ENCODE measurements at regions not wholly inside any gene's neighbourhood (a gene's known extent, or its start where the extent isn't known, plus 50 kb on each side); places are given as distances from the start of the nearest gene placed in this dataset.

DNA sequence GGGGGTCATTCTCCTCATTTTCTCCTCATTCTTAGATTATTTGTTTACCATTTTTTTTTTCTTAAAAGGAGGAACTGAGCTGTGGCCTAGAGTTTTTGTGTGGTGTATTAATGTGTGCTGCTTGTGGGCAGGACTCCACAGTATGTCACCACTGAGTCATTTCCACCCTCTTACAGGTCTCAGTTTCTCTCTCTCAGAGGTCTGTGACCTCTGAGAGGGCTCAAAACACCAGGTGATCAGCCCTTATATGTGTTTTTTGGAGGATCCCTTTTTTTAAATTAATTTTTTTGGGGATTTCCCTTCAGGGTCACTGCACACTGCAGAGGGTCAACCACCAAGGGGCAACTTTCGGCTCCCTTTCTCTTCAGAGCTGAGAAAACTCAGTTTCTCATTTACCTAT, 166.4 kb downstream of the SUCNR1 start:
- WGBS (ENCODE audit: extremely low coverage, insufficient read length, low lambda C conversion rate): no CpG with 5 or more reads among the region's 1 CpG
- Histone ChIP-seq H3K4me2 (ENCODE audit: insufficient read depth, insufficient read length, low read length) (no peak overlapping the region), H2BK20ac (ENCODE audit: low read depth, low read length, poor library complexity, severe bottlenecking) (no peak overlapping the region), H3K56ac (ENCODE audit: insufficient read length, low read depth, low read length) (no peak overlapping the region), H3K18ac (ENCODE audit: insufficient read length, low read depth, low read length) (no peak overlapping the region), H2BK15ac (ENCODE audit: low read depth, low read length) (no peak overlapping the region), H4K20me1 (ENCODE audit: control insufficient read depth, insufficient read depth, insufficient read length) (no peaks in the 10 kb centered on the region), H3K27ac (ENCODE audit: insufficient read length, low read depth, low read length) (no peak overlapping the region), H3K9me3 (ENCODE audit: control insufficient read depth, low read depth, low read length) (peaks cover 5% of the 10 kb centered on the region), H3K4me1 (ENCODE audit: insufficient read depth, low read length) (no peaks in the 10 kb centered on the region), H4K8ac (replicated peaks; ENCODE audit: insufficient read length, low read depth, low read length) (no peak overlapping the region), H3K14ac (ENCODE audit: insufficient read depth, low read length) (no peak overlapping the region), H2BK12ac (ENCODE audit: insufficient read length, low read depth, low read length) (no peak overlapping the region), H3K79me1 (ENCODE audit: insufficient read depth, low read depth, low read length, poor library complexity, severe bottlenecking) (no peaks in the 10 kb centered on the region), H2BK5ac (ENCODE audit: insufficient read length, low read length) (no peak overlapping the region), H2AK5ac (ENCODE audit: insufficient read length, low read length) (no peak overlapping the region), H3K4ac (ENCODE audit: low read depth, low read length) (no peak overlapping the region), H4K5ac (ENCODE audit: insufficient read length, low read depth, low read length) (no peak overlapping the region), H3T11ph (ENCODE audit: low read length) (no peak overlapping the region), H3K27me3 (ENCODE audit: insufficient read depth, low read length) (no peaks in the 10 kb centered on the region), H3K23ac (ENCODE audit: insufficient read length, low read depth, low read length) (no peak overlapping the region), H3K9ac (ENCODE audit: extremely low read depth, insufficient read length, low read length) (no peak overlapping the region), H3K23me2 (ENCODE audit: insufficient read length, low read depth, low read length, poor library complexity, severe bottlenecking) (no peaks in the 10 kb centered on the region), H4K91ac (ENCODE audit: insufficient read length, low read depth, low read length) (no peak overlapping the region), H3K79me2 (ENCODE audit: insufficient read depth, low read length) (no peaks in the 10 kb centered on the region), H2BK120ac (ENCODE audit: low read depth, low read length, poor library complexity, severe bottlenecking) (no peak overlapping the region), H2AFZ (ENCODE audit: low read length) (no peak overlapping the region)
- H3K36me3 Mint-ChIP-seq (ENCODE audit: insufficient read depth in 1 of 3, low read depth in 3 of 3): peaks cover 5 to 19% (median 9%) of the 10 kb centered on the region in 3 experiments; a peak in 6 of 7 replicates
- H3K4me1 Mint-ChIP-seq: peaks cover 0 to 4% of the 10 kb centered on the region in 2 experiments; a peak in 1 of 4 replicates
- H3K27ac Mint-ChIP-seq: no peak overlapping the region
- no peaks in the 10 kb centered on the region for H3K27me3 Mint-ChIP-seq (ENCODE audit: low read depth)
- TF ChIP-seq, protein P1, sequence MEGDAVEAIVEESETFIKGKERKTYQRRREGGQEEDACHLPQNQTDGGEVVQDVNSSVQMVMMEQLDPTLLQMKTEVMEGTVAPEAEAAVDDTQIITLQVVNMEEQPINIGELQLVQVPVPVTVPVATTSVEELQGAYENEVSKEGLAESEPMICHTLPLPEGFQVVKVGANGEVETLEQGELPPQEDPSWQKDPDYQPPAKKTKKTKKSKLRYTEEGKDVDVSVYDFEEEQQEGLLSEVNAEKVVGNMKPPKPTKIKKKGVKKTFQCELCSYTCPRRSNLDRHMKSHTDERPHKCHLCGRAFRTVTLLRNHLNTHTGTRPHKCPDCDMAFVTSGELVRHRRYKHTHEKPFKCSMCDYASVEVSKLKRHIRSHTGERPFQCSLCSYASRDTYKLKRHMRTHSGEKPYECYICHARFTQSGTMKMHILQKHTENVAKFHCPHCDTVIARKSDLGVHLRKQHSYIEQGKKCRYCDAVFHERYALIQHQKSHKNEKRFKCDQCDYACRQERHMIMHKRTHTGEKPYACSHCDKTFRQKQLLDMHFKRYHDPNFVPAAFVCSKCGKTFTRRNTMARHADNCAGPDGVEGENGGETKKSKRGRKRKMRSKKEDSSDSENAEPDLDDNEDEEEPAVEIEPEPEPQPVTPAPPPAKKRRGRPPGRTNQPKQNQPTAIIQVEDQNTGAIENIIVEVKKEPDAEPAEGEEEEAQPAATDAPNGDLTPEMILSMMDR (conservative IDR thresholded peaks at IDR 0.05): no peak
- peaks cover 27 to 34% of the 10 kb centered on the region in 2 experiments for H3K9me3 Mint-ChIP-seq
- no peak overlapping the region for H3K4me3 Mint-ChIP-seq
- no peak for DNase-seq

Data from H9 (cell line).